WTC11 (cell line): ENCODE measurements at regions not wholly inside any gene's neighbourhood (a gene's known extent, or its start where the extent isn't known, plus 50 kb on each side); places are given as distances from the start of the nearest gene placed in this dataset.

Experiments
- ATAC-seq: fragments of 200-7000 bp; cut with Tn5 transposase; 2 replicates; pipeline ENCODE4 v1.10.0; 2021; ENCODE audit warnings: mild to moderate bottlenecking, moderate library complexity
- CTCF ChIA-PET: fragments of 300-600 bp; sonication (Branson Sonifier 250); formaldehyde crosslinking; loops from one replicate; lab custom pipeline; 2021; ENCODE audit warnings: antibody characterized with exemption; lab: Charles Lee
- POLR2A ChIA-PET: fragments of 350-600 bp; sonication (Branson Sonifier 250); formaldehyde crosslinking; loops from one replicate; lab custom pipeline; 2021; ENCODE audit warnings: antibody characterized with exemption; lab: Charles Lee
- DNase-seq: peaks from one replicate; pipeline ENCODE4 v3.0.0; 2021; ENCODE audit warnings: low spot score
- H3K27ac Mint-ChIP-seq: 2 replicates; pipeline ENCODE4 v1.8.0; 2021; ENCODE audit warnings: mixed read lengths
- H3K27me3 Mint-ChIP-seq: 2 replicates; pipeline ENCODE4 v1.8.0; 2021; ENCODE audit warnings: low read depth, mild to moderate bottlenecking, moderate library complexity, mixed read lengths
- H3K36me3 Mint-ChIP-seq: 2 replicates; pipeline ENCODE4 v1.8.0; 2021; ENCODE audit warnings: mixed read lengths
- H3K4me1 Mint-ChIP-seq: 2 replicates; pipeline ENCODE4 v1.8.0; 2022; ENCODE audit warnings: mixed read lengths
- H3K4me3 Mint-ChIP-seq: 2 replicates; pipeline ENCODE4 v1.8.0; 2021; ENCODE audit warnings: mild to moderate bottlenecking, moderate library complexity, mixed read lengths
- H3K9me3 Mint-ChIP-seq: 2 replicates; pipeline ENCODE4 v1.8.0; 2021; ENCODE audit warnings: mixed read lengths
- AFF4 ChIP-seq: sonication (generic); formaldehyde crosslinking; IDR thresholded peaks from 2 replicates; pipeline ENCODE4 v1.8.1; 2023; ENCODE audit warnings: mild to moderate bottlenecking, missing genetic modification reagents, borderline replicate concordance
- CBFB ChIP-seq: sonication (generic); formaldehyde crosslinking; IDR thresholded peaks from 2 replicates; pipeline ENCODE4 v1.8.1; 2022; ENCODE audit warnings: mild to moderate bottlenecking, low read depth, missing genetic modification reagents
- CREB1 ChIP-seq: sonication (generic); formaldehyde crosslinking; IDR thresholded peaks from 2 replicates; pipeline ENCODE4 v1.8.0; 2023; ENCODE audit warnings: mild to moderate bottlenecking, missing genetic modification reagents
- CREM ChIP-seq: sonication (generic); formaldehyde crosslinking; IDR thresholded peaks from 2 replicates; pipeline ENCODE4 v1.8.1; 2022; ENCODE audit warnings: mild to moderate bottlenecking, missing genetic modification reagents, moderate library complexity
- EMX1 ChIP-seq: fragments of 250-450 bp; sonication (Bioruptor Pico); IDR thresholded peaks from 2 replicates; pipeline ENCODE4 v1.8.0; 2021; ENCODE audit warnings: mild to moderate bottlenecking
- GRHL2 ChIP-seq: fragments of 250-450 bp; sonication (Bioruptor Pico); IDR thresholded peaks from 2 replicates; pipeline ENCODE4 v1.8.0; 2022; ENCODE audit warnings: mild to moderate bottlenecking, moderate library complexity; ENCODE audit not compliant: insufficient replicate concordance, severe bottlenecking
- GTF2I ChIP-seq: fragments of 250-450 bp; sonication (Bioruptor Pico); conservative IDR thresholded peaks from 2 replicates; pipeline ENCODE4 v1.4.0; 2021; ENCODE audit warnings: mild to moderate bottlenecking
- IRF1 ChIP-seq: sonication (generic); formaldehyde crosslinking; IDR thresholded peaks from 2 replicates; pipeline ENCODE4 v1.8.0; 2023; ENCODE audit warnings: missing genetic modification reagents
- KAT7 ChIP-seq: sonication (generic); formaldehyde crosslinking; IDR thresholded peaks from 2 replicates; pipeline ENCODE4 v1.8.1; 2023; ENCODE audit warnings: missing genetic modification reagents, mild to moderate bottlenecking, borderline replicate concordance
- MAX ChIP-seq: sonication (generic); formaldehyde crosslinking; IDR thresholded peaks from 2 replicates; pipeline ENCODE4 v1.8.0; 2022; ENCODE audit warnings: mild to moderate bottlenecking, missing genetic modification reagents
- MLX ChIP-seq: sonication (generic); formaldehyde crosslinking; IDR thresholded peaks from 2 replicates; pipeline ENCODE4 v1.8.1; 2023; ENCODE audit warnings: mild to moderate bottlenecking, missing genetic modification reagents, moderate library complexity
- MXD4 ChIP-seq: fragments of 250-450 bp; sonication (Bioruptor Pico); IDR thresholded peaks from 2 replicates; pipeline ENCODE4 v1.8.0; 2021; ENCODE audit warnings: mild to moderate bottlenecking, moderate library complexity, borderline replicate concordance
- NR1H2 ChIP-seq: sonication (generic); formaldehyde crosslinking; IDR thresholded peaks from 2 replicates; pipeline ENCODE4 v1.9.0; 2021; ENCODE audit warnings: mild to moderate bottlenecking, moderate library complexity, missing genetic modification reagents
- NR3C1 ChIP-seq: sonication (generic); formaldehyde crosslinking; conservative IDR thresholded peaks from 2 replicates; pipeline ENCODE4 v1.8.1; 2023; ENCODE audit warnings: low read depth, mild to moderate bottlenecking, missing genetic modification reagents
- SMAD4 ChIP-seq: sonication (generic); formaldehyde crosslinking; IDR thresholded peaks from 2 replicates; pipeline ENCODE4 v1.8.0; 2022; ENCODE audit warnings: mild to moderate bottlenecking, missing genetic modification reagents
- SP1 ChIP-seq: sonication (generic); formaldehyde crosslinking; conservative IDR thresholded peaks from 2 replicates; pipeline ENCODE4 v1.8.1; 2022; ENCODE audit warnings: missing genetic modification reagents
- USF2 ChIP-seq: sonication (generic); formaldehyde crosslinking; IDR thresholded peaks from 2 replicates; pipeline ENCODE4 v1.8.1; 2023; ENCODE audit warnings: mild to moderate bottlenecking, missing genetic modification reagents, moderate library complexity
- ZNF138 ChIP-seq: sonication (generic); formaldehyde crosslinking; conservative IDR thresholded peaks from 2 replicates; pipeline ENCODE4 v1.8.1; 2022; ENCODE audit warnings: mild to moderate bottlenecking, moderate library complexity, missing genetic modification reagents
- ZNF263 ChIP-seq: sonication (generic); formaldehyde crosslinking; IDR thresholded peaks from 2 replicates; pipeline ENCODE4 v1.8.1; 2022; ENCODE audit warnings: low read depth, mild to moderate bottlenecking, moderate library complexity, missing genetic modification reagents
- ZNF317 ChIP-seq: sonication (generic); formaldehyde crosslinking; IDR thresholded peaks from 2 replicates; pipeline ENCODE4 v1.8.1; 2023; ENCODE audit warnings: low read depth, mild to moderate bottlenecking, moderate library complexity, missing genetic modification reagents, borderline replicate concordance
- ZNF396 ChIP-seq: fragments of 250-450 bp; sonication (Bioruptor Pico); IDR thresholded peaks from 2 replicates; pipeline ENCODE4 v1.8.0; 2021; ENCODE audit warnings: mild to moderate bottlenecking, moderate library complexity, borderline replicate concordance

GRCh38 chr7:118075936-118076335 is 108.0 kb upstream of the LSM8 start:
- TF ChIP-seq MAX (CRISPR knock-in tag), result no peak
- no peak for TF ChIP-seq KAT7 (CRISPR knock-in tag)
- TF ChIP-seq EMX1 (CRISPR knock-in tag), result no peak
- no peak for TF ChIP-seq AFF4 (CRISPR knock-in tag)
- TF ChIP-seq MLX (CRISPR knock-in tag), result no peak
- TF ChIP-seq SP1 (CRISPR knock-in tag), result no peak
- TF ChIP-seq GRHL2, result no peak
- TF ChIP-seq NR1H2, result no peak
- no peak for TF ChIP-seq CREB1 (CRISPR knock-in tag)
- TF ChIP-seq MXD4 (CRISPR knock-in tag), result no peak
- TF ChIP-seq USF2, result no peak
- TF ChIP-seq CBFB (CRISPR knock-in tag), result no peak
- no peak for TF ChIP-seq ZNF317 (CRISPR knock-in tag)
- TF ChIP-seq GTF2I (CRISPR knock-in tag), result no peak
- no peak for DNase-seq
- Mint-ChIP-seq H3K27ac (no peak overlapping the region), H3K9me3 (no peaks in the 10 kb centered on the region), H3K36me3 (no peaks in the 10 kb centered on the region), H3K4me1 (peaks cover 2% of the 10 kb centered on the region), H3K4me3 (no peak overlapping the region), H3K27me3 (no peaks in the 10 kb centered on the region)
- POLR2A ChIA-PET, result no interaction called here
- ATAC-seq, result no peak
- CTCF ChIA-PET, result no interaction called here

- CTCF ChIA-PET, result no interaction called here
- Mint-ChIP-seq H3K4me3 (no peak overlapping the region), H3K4me1 (peaks cover 2% of the 10 kb centered on the region), H3K36me3 (no peaks in the 10 kb centered on the region), H3K27me3 (no peaks in the 10 kb centered on the region), H3K27ac (no peak overlapping the region), H3K9me3 (no peaks in the 10 kb centered on the region)
- POLR2A ChIA-PET, result no interaction called here
- ATAC-seq (no peak), DNase-seq (no peak)
- TF ChIP-seq ZNF138 (CRISPR knock-in tag) (no peak), ZNF317 (CRISPR knock-in tag) (no peak), ZNF263 (CRISPR knock-in tag) (no peak), ZNF396 (no peak)
These were observed 107.4 kb upstream of the LSM8 start for GRCh38 chr7:118076564-118076963.

GRCh38 chr7:118078015-118078414 is 105.9 kb upstream of the LSM8 start:
- ChIA-PET CTCF (no interaction called here), POLR2A (no interaction called here)
- DNase-seq, result no peak
- Mint-ChIP-seq H3K4me1 (peaks cover 2% of the 10 kb centered on the region), H3K4me3 (no peak overlapping the region), H3K36me3 (no peaks in the 10 kb centered on the region), H3K9me3 (no peaks in the 10 kb centered on the region), H3K27ac (no peak overlapping the region), H3K27me3 (no peaks in the 10 kb centered on the region)
- ATAC-seq, result no peak
- TF ChIP-seq IRF1 (CRISPR knock-in tag) (no peak), CREB1 (CRISPR knock-in tag) (no peak), SMAD4 (no peak), CREM (no peak), NR3C1 (CRISPR knock-in tag) (no peak), AFF4 (CRISPR knock-in tag) (no peak)
